GM15510 (cell line): ENCODE measurements at regions not wholly inside any gene's neighbourhood (a gene's known extent, or its start where the extent isn't known, plus 50 kb on each side); places are given as distances from the start of the nearest gene placed in this dataset.

ENCODE experiments used
- POLR2A ChIP-seq: IDR thresholded peaks from 3 replicates; pipeline ENCODE4 v1.6.1; 2011; ENCODE audit warnings: borderline replicate concordance; ENCODE audit not compliant: insufficient read length; ENCODE audit errors: extremely low read depth

GRCh38 chr2:40550085-40550484, 98.2 kb upstream of the SLC8A1 start:
- TF ChIP-seq POLR2A: no peak

- no peak for TF ChIP-seq POLR2A
These were observed 99.2 kb upstream of the SLC8A1 start for GRCh38 chr2:40551081-40551480.

GRCh38 chr2:40554665-40555294, 102.9 kb upstream of the SLC8A1 start:
- no peak for TF ChIP-seq POLR2A

GRCh38 chr2:40556293-40556692, 104.4 kb upstream of the SLC8A1 start:
- no peak for TF ChIP-seq POLR2A

GRCh38 chr2:40556739-40557138, 104.8 kb upstream of the SLC8A1 start:
- TF ChIP-seq POLR2A: no peak

- TF ChIP-seq POLR2A: no peak
These were observed 106.9 kb upstream of the SLC8A1 start for GRCh38 chr2:40558761-40559160.

GRCh38 chr2:40559175-40559574, 107.3 kb upstream of the SLC8A1 start:
- no peak for TF ChIP-seq POLR2A

- no peak for TF ChIP-seq POLR2A
These were observed 112.3 kb upstream of the SLC8A1 start for GRCh38 chr2:40564184-40564583.

- TF ChIP-seq POLR2A: no peak
These were observed 127.4 kb upstream of the SLC8A1 start for GRCh38 chr2:40579247-40579646.

GRCh38 chr2:40584432-40584831, 132.5 kb upstream of the SLC8A1 start:
- TF ChIP-seq POLR2A: no peak

GRCh38 chr2:40591774-40592173, 139.9 kb upstream of the SLC8A1 start:
- no peak for TF ChIP-seq POLR2A

GRCh38 chr2:40592218-40592617, 140.3 kb upstream of the SLC8A1 start:
- TF ChIP-seq POLR2A: no peak

- no peak for TF ChIP-seq POLR2A
These were observed 155.0 kb upstream of the SLC8A1 start for GRCh38 chr2:40606862-40607261.

GRCh38 chr2:40611196-40611595, 159.3 kb upstream of the SLC8A1 start:
- TF ChIP-seq POLR2A: no peak

- no peak for TF ChIP-seq POLR2A
These were observed 174.0 kb upstream of the SLC8A1 start for GRCh38 chr2:40625849-40626248.

GRCh38 chr2:40628556-40628955, 176.7 kb upstream of the SLC8A1 start:
- no peak for TF ChIP-seq POLR2A

GRCh38 chr2:40629768-40630434, 178.0 kb upstream of the SLC8A1 start:
- no peak for TF ChIP-seq POLR2A

- no peak for TF ChIP-seq POLR2A
These were observed 187.4 kb upstream of the SLC8A1 start for GRCh38 chr2:40639320-40639719.

GRCh38 chr2:40642237-40642636, 190.3 kb upstream of the SLC8A1 start:
- TF ChIP-seq POLR2A: no peak
